ENCODE measurements at regions not wholly inside any gene's neighbourhood (a gene's known extent, or its start where the extent isn't known, plus 50 kb on each side); places are given as distances from the start of the nearest gene placed in this dataset.

- DNase-seq (ENCODE audit: low read depth) (no peak), FAIRE-seq (no peak)
- no peak for TF ChIP-seq CTCF (IDR thresholded peaks at IDR 0.05; ENCODE audit: insufficient read depth, low read length, severe bottlenecking)
- Histone ChIP-seq H3K27me3 (ENCODE audit: control insufficient read depth, insufficient read depth, low read length) (no peaks in the 10 kb centered on the region), H3K36me3 (ENCODE audit: control insufficient read depth, insufficient read depth, low read length) (no peaks in the 10 kb centered on the region), H3K4me3 (ENCODE audit: low read depth, low read length) (no peak overlapping the region)
These were observed 293.6 kb upstream of the ZNF32 start for GRCh38 chr10:43942096-43942850.

- H3K27me3 ChIP-seq (ENCODE audit: control insufficient read depth, insufficient read depth, low read length), result no peaks in the 10 kb centered on the region
- no peak for DNase-seq (ENCODE audit: low read depth)
- FAIRE-seq, result no peak
These were observed 292.5 kb upstream of the ZNF32 start for GRCh38 chr10:43940898-43941837.

GRCh38 chr10:43939939-43940820 lies 291.5 kb upstream of the ZNF32 start:
- H3K36me3 ChIP-seq (ENCODE audit: control insufficient read depth, insufficient read depth, low read length), result no peaks in the 10 kb centered on the region
- FAIRE-seq (no peak), DNase-seq (ENCODE audit: low read depth) (no peak)
- TF ChIP-seq CTCF (IDR thresholded peaks at IDR 0.05; ENCODE audit: insufficient read depth, low read length, severe bottlenecking), result no peak
- H3K27me3 ChIP-seq (ENCODE audit: control insufficient read depth, insufficient read depth, low read length), result no peaks in the 10 kb centered on the region
- H3K4me3 ChIP-seq (ENCODE audit: low read depth, low read length), result no peak overlapping the region

More at GRCh38 chr10:43940898-43941837, 292.5 kb upstream of the ZNF32 start:
- no peaks in the 10 kb centered on the region for H3K36me3 ChIP-seq (ENCODE audit: control insufficient read depth, insufficient read depth, low read length)
- no peak for TF ChIP-seq CTCF (IDR thresholded peaks at IDR 0.05; ENCODE audit: insufficient read depth, low read length, severe bottlenecking)
- no peak overlapping the region for H3K4me3 ChIP-seq (ENCODE audit: low read depth, low read length)

GRCh38 chr10:43939389-43939938 lies 290.8 kb upstream of the ZNF32 start:
- H3K36me3 ChIP-seq (ENCODE audit: control insufficient read depth, insufficient read depth, low read length), result no peaks in the 10 kb centered on the region
- H3K27me3 ChIP-seq (ENCODE audit: control insufficient read depth, insufficient read depth, low read length), result no peaks in the 10 kb centered on the region
- no peak for TF ChIP-seq CTCF (IDR thresholded peaks at IDR 0.05; ENCODE audit: insufficient read depth, low read length, severe bottlenecking)
- FAIRE-seq, result no peak
- H3K4me3 ChIP-seq (ENCODE audit: low read depth, low read length), result no peak overlapping the region
- no peak for DNase-seq (ENCODE audit: low read depth)

- no peaks in the 10 kb centered on the region for H3K27me3 ChIP-seq (ENCODE audit: control insufficient read depth, insufficient read depth, low read length)
- TF ChIP-seq CTCF (IDR thresholded peaks at IDR 0.05; ENCODE audit: insufficient read depth, low read length, severe bottlenecking), result no peak
- H3K36me3 ChIP-seq (ENCODE audit: control insufficient read depth, insufficient read depth, low read length), result no peaks in the 10 kb centered on the region
- FAIRE-seq (no peak), DNase-seq (ENCODE audit: low read depth) (no peak)
- no peak overlapping the region for H3K4me3 ChIP-seq (ENCODE audit: low read depth, low read length)
These were observed 290.1 kb upstream of the ZNF32 start for GRCh38 chr10:43938810-43939209.

Data from bronchial epithelial cell (primary cell).